Spleen (tissue), 11 donors: ENCODE measurements at regions not wholly inside any gene's neighbourhood (a gene's known extent, or its start where the extent isn't known, plus 50 kb on each side); places are given as distances from the start of the nearest gene placed in this dataset.
"Not testable (repeated sequence)": the region's sequence is repeated elsewhere in the genome, so short reads cannot be mapped to it uniquely, and the experiment has no call there.

Experiments
- DNase-seq: peaks from one replicate; pipeline ENCODE4 v3.0.0-alpha.2; 2020
- H3K27ac ChIP-seq, 8 donors: fragments of 200-600 bp; sonication (generic) in 7 of 8; 1 replicate in 4 of 8; 2 replicates in 4 of 8; pipeline versions ENCODE4 v1.5.0 to v1.8.0; 2016 to 2021; ENCODE audit warnings: inconsistent platforms in 4 of 8, mild to moderate bottlenecking in 4 of 8, moderate library complexity in 1 of 8
- H3K27me3 ChIP-seq, 7 donors: fragments of 200-600 bp; sonication (generic) in 6 of 7; replicated peaks in 1 of 7; 1 replicate in 4 of 7; 2 replicates in 3 of 7; pipeline versions ENCODE4 v1.5.0 to v1.8.0; 2016 to 2021; ENCODE audit warnings: inconsistent platforms in 3 of 7, mild to moderate bottlenecking in 1 of 7
- H3K36me3 ChIP-seq, 6 donors: fragments of 200-600 bp; sonication (generic) in 5 of 6; 1 replicate in 4 of 6; 2 replicates in 2 of 6; pipeline versions ENCODE4 v1.5.0 to v1.8.0; 2016 to 2021; ENCODE audit warnings: inconsistent platforms in 2 of 6
- H3K4me1 ChIP-seq, 6 donors: fragments of 200-600 bp; sonication (generic) in 5 of 6; 1 replicate in 3 of 6; 2 replicates in 3 of 6; pipeline versions ENCODE4 v1.5.0 to v1.8.0; 2016 to 2021; ENCODE audit warnings: inconsistent platforms in 3 of 6
- H3K4me3 ChIP-seq, 8 donors: fragments of 200-600 bp; sonication (generic) in 7 of 8; 1 replicate in 4 of 8; 2 replicates in 4 of 8; pipeline versions ENCODE4 v1.5.0 to v1.8.0; 2016 to 2021; ENCODE audit warnings: inconsistent platforms in 4 of 8, mild to moderate bottlenecking in 4 of 8, moderate library complexity in 2 of 8
- H3K9me3 ChIP-seq, 8 donors: fragments of 200-600 bp; sonication (generic) in 7 of 8; 1 replicate in 4 of 8; 2 replicates in 4 of 8; pipeline versions ENCODE4 v1.5.0 to v1.8.0; 2016 to 2021; ENCODE audit warnings: inconsistent platforms in 4 of 8
- CTCF ChIP-seq, 11 experiments: fragments of 200-600 bp in 7 of 11; fragments of 450-650 bp in 4 of 11; sonication (generic) in 4 of 11; IDR thresholded peaks in 8 of 11; conservative IDR thresholded peaks in 3 of 11; 1 replicate in 7 of 11; 2 replicates in 4 of 11; pipeline versions ENCODE4 v1.4.0 to v1.8.0; 2016 to 2021; ENCODE audit warnings: antibody characterized with exemption in 11 of 11, inconsistent platforms in 4 of 11, mild to moderate bottlenecking in 1 of 11
- POLR2A ChIP-seq, 3 donors: fragments of 450-650 bp; IDR thresholded peaks; one replicate each; pipeline ENCODE4 v1.5.1; 2017; ENCODE audit warnings: antibody characterized with exemption in 3 of 3, mild to moderate bottlenecking in 1 of 3
- POLR2AphosphoS5 ChIP-seq, 3 donors: sonication (generic); formaldehyde crosslinking; IDR thresholded peaks; one replicate each; pipeline ENCODE4 v1.5.1; 2017; ENCODE audit warnings: antibody characterized with exemption in 3 of 3
- WGBS, 5 donors: extraction: QIAGEN DNeasy Blood & Tissue Kit in 3 of 5; methylation state at CpG; one replicate each; pipeline versions ENCODE4 v1.1.5 to v1.1.7; 2013 to 2018; 5-methylcytosine and 5-hydroxymethylcytosine counted together
- intact Hi-C: fragments of 100-400 bp; cut with DNase I; formaldehyde crosslinking; loops from one replicate; pipeline ENCODE4 v1.15.0; 2023; ENCODE audit warnings: low total_unique reads
- donor health status: healthy with polysubstance abuse.
- donor health status: DM: no; HTN: no; CAD: no; lungs with moderate emphysema.
- donor health status: DM: no; HTN: no; CAD: no.
- donor health status: Bipolar disorder and iron deficiency.
- donor health status: healthy.
- donor health status: DM: no; HTN: no; CAD: no.
- donor health status: DM: yes; HTN: yes; CAD: no.

DNA sequence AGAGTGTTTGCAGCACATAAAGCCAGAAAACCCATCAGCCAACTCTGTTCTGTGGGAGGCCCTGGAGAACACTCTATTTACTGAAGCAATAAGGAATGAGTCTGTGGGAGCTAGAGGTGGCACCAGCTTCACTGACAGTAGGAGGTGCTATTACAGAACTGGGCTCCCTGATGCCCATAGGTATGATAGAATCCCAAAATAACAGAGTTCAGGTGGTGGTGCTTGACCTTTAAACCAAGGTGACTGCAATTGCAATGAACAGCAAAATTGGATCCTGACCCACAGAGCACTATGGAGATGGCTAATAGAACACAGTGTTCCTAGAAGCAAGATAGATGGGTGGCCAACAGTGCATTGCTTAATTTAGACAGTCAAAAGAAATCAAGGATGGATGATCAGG is 95.4 kb upstream of the RNU6-1 start:
- Histone ChIP-seq H3K36me3 (no peaks in the 10 kb centered on the region), H3K4me1 (peaks cover 0 to 6% (median 0%) of the 10 kb centered on the region in 6 donors), H3K9me3 (no peaks in the 10 kb centered on the region), H3K4me3 (no peak overlapping the region), H3K27ac (no peak overlapping the region), H3K27me3 (no peaks in the 10 kb centered on the region)
- no peak for DNase-seq
- TF ChIP-seq POLR2AphosphoS5 (IDR thresholded peaks at IDR 0.05) (no peak), CTCF (IDR thresholded peaks at IDR 0.05 in 8 of 11, conservative IDR thresholded peaks at IDR 0.05 in 3 of 11) (no peak), POLR2A (IDR thresholded peaks at IDR 0.05) (no peak)
- intact Hi-C loops = no loop called here

DNA sequence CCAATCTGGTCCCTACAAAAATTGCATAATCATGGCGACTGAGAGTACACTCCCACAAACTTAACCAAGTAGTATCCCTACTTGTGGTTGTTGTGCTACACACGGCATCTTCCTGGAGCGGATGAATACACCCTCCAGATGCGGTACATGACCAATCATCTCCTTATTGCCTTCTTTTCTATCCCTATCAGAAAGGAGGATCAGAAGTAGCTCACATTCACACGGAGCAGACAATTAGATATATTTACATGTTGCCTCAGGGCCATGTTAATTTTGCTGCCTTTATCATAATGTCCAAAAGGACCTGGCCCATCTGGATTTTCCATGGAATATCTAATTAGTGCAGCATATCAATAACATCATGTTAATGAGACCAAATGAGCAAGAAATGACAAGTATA is 96.4 kb upstream of the RNU6-1 start:
- WGBS, 5 donors = 84 to 97% (median 90%) methylated on average over 5 of the region's 5 CpGs
- no peaks in the 10 kb centered on the region for H3K36me3 ChIP-seq
- no peak overlapping the region for H3K27ac ChIP-seq
- no peaks in the 10 kb centered on the region for H3K27me3 ChIP-seq
- no peak for DNase-seq
- intact Hi-C loops = no loop called here
- peaks cover 0 to 6% (median 0%) of the 10 kb centered on the region in 6 donors for H3K4me1 ChIP-seq
- H3K9me3 ChIP-seq = no peaks in the 10 kb centered on the region
- TF ChIP-seq POLR2A (IDR thresholded peaks at IDR 0.05) = no peak
- TF ChIP-seq CTCF (IDR thresholded peaks at IDR 0.05 in 8 of 11, conservative IDR thresholded peaks at IDR 0.05 in 3 of 11) = no peak
- no peak for TF ChIP-seq POLR2AphosphoS5 (IDR thresholded peaks at IDR 0.05)
- no peak overlapping the region for H3K4me3 ChIP-seq

GRCh38 chr15:67937153-67937761 is 97.4 kb upstream of the RNU6-1 start:
- no peaks in the 10 kb centered on the region for H3K9me3 ChIP-seq
- 71 to 95% (median 77%) methylated on average over 3 of the region's 3 CpGs for WGBS, 5 donors

DNA sequence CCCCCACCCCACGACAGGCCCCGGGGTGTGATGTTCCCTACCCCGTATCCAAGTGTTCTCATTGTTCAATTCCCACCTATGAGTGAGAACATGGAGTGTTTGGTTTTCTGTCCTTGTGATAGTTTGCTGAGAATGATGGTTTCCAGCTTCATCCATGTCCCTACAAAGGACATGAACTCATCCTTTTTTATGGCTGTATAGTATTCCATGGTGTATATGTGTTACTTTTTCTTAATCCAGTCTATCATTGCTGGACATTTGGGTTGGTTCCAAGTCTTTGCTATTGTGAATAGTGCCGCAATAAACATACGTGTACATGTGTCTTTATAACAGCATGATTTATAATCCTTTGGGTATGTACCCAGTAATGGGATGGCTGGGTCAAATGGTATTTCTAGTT is 99.3 kb upstream of the RNU6-1 start:
- H3K9me3 ChIP-seq, H3K4me1 ChIP-seq, H3K27ac ChIP-seq, intact Hi-C loops, DNase-seq, H3K36me3 ChIP-seq, H3K27me3 ChIP-seq, H3K4me3 ChIP-seq: not testable (repeated sequence)
- 93 to 100% (median 95%) methylated on average over 5 of the region's 5 CpGs for WGBS, 5 donors

More at GRCh38 chr15:67937153-67937761, 97.4 kb upstream of the RNU6-1 start:
- Histone ChIP-seq H3K4me1 (peaks cover 0 to 6% (median 0%) of the 10 kb centered on the region in 6 donors), H3K36me3 (no peaks in the 10 kb centered on the region), H3K4me3 (no peak overlapping the region), H3K27me3 (no peaks in the 10 kb centered on the region), H3K27ac (no peak overlapping the region)
- intact Hi-C loops = no loop called here
- TF ChIP-seq POLR2AphosphoS5 (IDR thresholded peaks at IDR 0.05) = no peak
- TF ChIP-seq CTCF (IDR thresholded peaks at IDR 0.05 in 8 of 11, conservative IDR thresholded peaks at IDR 0.05 in 3 of 11) = no peak
- no peak for TF ChIP-seq POLR2A (IDR thresholded peaks at IDR 0.05)
- DNase-seq = no peak

DNA sequence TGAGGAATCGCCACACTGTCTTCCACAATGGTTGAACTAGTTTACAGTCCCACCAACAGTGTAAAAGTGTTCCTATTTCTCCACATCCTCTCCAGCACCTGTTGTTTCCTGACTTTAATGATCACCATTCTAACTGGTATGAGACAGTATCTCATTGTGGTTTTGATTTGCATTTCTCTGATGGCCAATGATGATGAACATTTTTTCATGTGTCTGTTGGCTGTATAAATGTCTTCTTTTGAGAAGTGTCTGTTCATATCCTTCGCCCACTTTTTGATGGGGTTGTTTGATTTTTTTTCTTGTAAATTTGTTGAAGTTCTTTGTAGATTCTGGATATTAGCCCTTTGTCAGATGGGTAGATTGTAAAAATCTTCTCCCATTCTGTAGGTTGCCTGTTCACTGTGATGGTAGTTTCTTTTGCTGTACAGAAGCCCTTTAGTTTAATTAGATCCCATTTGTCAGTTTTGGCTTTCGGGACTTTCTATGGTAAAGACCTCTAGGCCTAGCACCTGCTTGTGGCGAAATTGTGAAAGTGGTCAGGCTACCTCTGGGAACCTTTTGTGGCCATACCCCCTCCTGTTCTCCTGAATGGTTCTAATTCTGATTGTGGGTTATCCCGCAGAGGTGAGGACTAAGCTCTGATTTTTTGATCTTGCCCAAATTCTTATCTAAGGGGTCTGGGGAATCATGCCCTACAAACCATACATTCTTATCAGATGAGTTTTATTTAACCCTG is 99.9 kb upstream of the RNU6-1 start:
- WGBS, 5 donors = 67 to 78% (median 73%) methylated on average over 4 to 5 of the region's 5 CpGs
- H3K27ac ChIP-seq, H3K27me3 ChIP-seq, H3K4me3 ChIP-seq, H3K36me3 ChIP-seq, DNase-seq, H3K9me3 ChIP-seq, H3K4me1 ChIP-seq, intact Hi-C loops: not testable (repeated sequence)
